Ishikawa (cell line): ENCODE measurements at regions not wholly inside any gene's neighbourhood (a gene's known extent, or its start where the extent isn't known, plus 50 kb on each side); places are given as distances from the start of the nearest gene placed in this dataset.

Experiments
- CEBPB ChIP-seq: IDR thresholded peaks from 2 replicates; pipeline ENCODE4 v1.6.1; 2012
- CREB1 ChIP-seq: IDR thresholded peaks from 2 replicates; pipeline ENCODE4 v1.6.1; 2012; ENCODE audit warnings: low read depth
- EGR1 ChIP-seq: IDR thresholded peaks from 2 replicates; pipeline ENCODE4 v1.6.1; 2012
- EP300 ChIP-seq: IDR thresholded peaks from 2 replicates; pipeline ENCODE4 v1.6.1; 2012; ENCODE audit warnings: borderline replicate concordance
- FOXM1 ChIP-seq: IDR thresholded peaks from 2 replicates; pipeline ENCODE4 v1.6.1; 2012; ENCODE audit warnings: low read depth, borderline replicate concordance
- MAX ChIP-seq: IDR thresholded peaks from 2 replicates; pipeline ENCODE4 v1.6.1; 2012
- NFIC ChIP-seq: IDR thresholded peaks from 2 replicates; pipeline ENCODE4 v1.6.1; 2012
- RAD21 ChIP-seq: IDR thresholded peaks from 2 replicates; pipeline ENCODE4 v1.6.1; 2012; ENCODE audit warnings: low read depth
- TAF1 ChIP-seq: IDR thresholded peaks from 2 replicates; pipeline ENCODE4 v1.6.1; 2012; ENCODE audit warnings: low read depth, mild to moderate bottlenecking
- TCF12 ChIP-seq: IDR thresholded peaks from 2 replicates; pipeline ENCODE4 v1.6.1; 2012; ENCODE audit warnings: low read depth
- TEAD4 ChIP-seq: IDR thresholded peaks from 2 replicates; pipeline ENCODE4 v1.6.1; 2012
- YY1 ChIP-seq: IDR thresholded peaks from 2 replicates; pipeline ENCODE4 v1.6.1; 2012; ENCODE audit warnings: low read depth
- ZBTB7A ChIP-seq: IDR thresholded peaks from 2 replicates; pipeline ENCODE4 v1.6.1; 2012; ENCODE audit warnings: low read depth
- TF ChIP-seq, protein P1 (sequence below): IDR thresholded peaks from 2 replicates; pipeline ENCODE4 v1.6.1; 2012
- TF ChIP-seq, protein P2 (sequence below): IDR thresholded peaks from 2 replicates; pipeline ENCODE4 v1.6.1; 2012; ENCODE audit warnings: low read depth, mild to moderate bottlenecking

- TF ChIP-seq ZBTB7A: no peak
- no peak for TF ChIP-seq TAF1
- no peak for TF ChIP-seq MAX
- TF ChIP-seq EGR1: no peak
- TF ChIP-seq, protein P1, sequence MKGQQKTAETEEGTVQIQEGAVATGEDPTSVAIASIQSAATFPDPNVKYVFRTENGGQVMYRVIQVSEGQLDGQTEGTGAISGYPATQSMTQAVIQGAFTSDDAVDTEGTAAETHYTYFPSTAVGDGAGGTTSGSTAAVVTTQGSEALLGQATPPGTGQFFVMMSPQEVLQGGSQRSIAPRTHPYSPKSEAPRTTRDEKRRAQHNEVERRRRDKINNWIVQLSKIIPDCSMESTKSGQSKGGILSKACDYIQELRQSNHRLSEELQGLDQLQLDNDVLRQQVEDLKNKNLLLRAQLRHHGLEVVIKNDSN: no peak
- TF ChIP-seq FOXM1: no peak
- no peak for TF ChIP-seq CREB1
- no peak for TF ChIP-seq NFIC
- TF ChIP-seq RAD21: no peak
- TF ChIP-seq CEBPB: no peak
- TF ChIP-seq YY1: no peak
- TF ChIP-seq TEAD4: no peak
- TF ChIP-seq, protein P2, sequence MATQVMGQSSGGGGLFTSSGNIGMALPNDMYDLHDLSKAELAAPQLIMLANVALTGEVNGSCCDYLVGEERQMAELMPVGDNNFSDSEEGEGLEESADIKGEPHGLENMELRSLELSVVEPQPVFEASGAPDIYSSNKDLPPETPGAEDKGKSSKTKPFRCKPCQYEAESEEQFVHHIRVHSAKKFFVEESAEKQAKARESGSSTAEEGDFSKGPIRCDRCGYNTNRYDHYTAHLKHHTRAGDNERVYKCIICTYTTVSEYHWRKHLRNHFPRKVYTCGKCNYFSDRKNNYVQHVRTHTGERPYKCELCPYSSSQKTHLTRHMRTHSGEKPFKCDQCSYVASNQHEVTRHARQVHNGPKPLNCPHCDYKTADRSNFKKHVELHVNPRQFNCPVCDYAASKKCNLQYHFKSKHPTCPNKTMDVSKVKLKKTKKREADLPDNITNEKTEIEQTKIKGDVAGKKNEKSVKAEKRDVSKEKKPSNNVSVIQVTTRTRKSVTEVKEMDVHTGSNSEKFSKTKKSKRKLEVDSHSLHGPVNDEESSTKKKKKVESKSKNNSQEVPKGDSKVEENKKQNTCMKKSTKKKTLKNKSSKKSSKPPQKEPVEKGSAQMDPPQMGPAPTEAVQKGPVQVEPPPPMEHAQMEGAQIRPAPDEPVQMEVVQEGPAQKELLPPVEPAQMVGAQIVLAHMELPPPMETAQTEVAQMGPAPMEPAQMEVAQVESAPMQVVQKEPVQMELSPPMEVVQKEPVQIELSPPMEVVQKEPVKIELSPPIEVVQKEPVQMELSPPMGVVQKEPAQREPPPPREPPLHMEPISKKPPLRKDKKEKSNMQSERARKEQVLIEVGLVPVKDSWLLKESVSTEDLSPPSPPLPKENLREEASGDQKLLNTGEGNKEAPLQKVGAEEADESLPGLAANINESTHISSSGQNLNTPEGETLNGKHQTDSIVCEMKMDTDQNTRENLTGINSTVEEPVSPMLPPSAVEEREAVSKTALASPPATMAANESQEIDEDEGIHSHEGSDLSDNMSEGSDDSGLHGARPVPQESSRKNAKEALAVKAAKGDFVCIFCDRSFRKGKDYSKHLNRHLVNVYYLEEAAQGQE: no peak
- TF ChIP-seq TCF12: no peak
- TF ChIP-seq EP300: no peak
These were observed 196.9 kb upstream of the BTG1 start for GRCh38 chr12:92342574-92342973.

DNA sequence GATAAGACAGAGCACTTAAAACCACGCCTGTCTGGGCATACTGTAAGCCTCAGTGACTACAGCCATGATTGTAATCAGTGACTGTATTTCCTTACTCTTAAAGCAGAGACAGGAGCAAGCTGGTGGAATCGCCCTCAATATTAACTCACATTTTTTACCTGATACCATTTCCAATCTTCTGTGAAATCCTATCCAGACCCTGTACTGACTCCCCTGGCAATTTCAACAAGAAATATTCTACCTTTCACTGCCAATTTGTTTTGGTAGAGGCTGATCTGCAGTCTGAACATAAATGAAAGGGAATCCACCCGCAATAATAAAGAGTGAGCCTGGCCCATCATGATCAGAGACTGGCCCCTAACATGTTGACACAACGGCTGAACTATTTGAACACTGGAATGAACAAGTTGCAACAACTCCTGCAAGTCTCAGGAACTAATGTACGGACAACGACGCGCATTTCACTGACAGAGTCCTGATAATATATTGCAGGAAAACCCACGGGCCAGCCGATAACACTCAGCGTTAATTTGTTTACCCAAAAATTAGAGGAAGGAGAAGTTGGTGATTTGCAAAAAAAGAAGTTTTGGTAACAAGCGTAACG lies 195.5 kb upstream of the BTG1 start:
- no peak for TF ChIP-seq CEBPB
- no peak for TF ChIP-seq RAD21
- no peak for TF ChIP-seq EGR1
- no peak for TF ChIP-seq TEAD4
- no peak for TF ChIP-seq TCF12
- TF ChIP-seq YY1: no peak
- TF ChIP-seq CREB1: no peak
- no peak for TF ChIP-seq EP300
- no peak for TF ChIP-seq MAX
- TF ChIP-seq TAF1: no peak
- TF ChIP-seq, protein P2: no peak
- TF ChIP-seq FOXM1: no peak
- no peak for TF ChIP-seq ZBTB7A
- no peak for TF ChIP-seq NFIC
- TF ChIP-seq, protein P1: no peak

- no peak for TF ChIP-seq NFIC
- TF ChIP-seq ZBTB7A: no peak
- no peak for TF ChIP-seq CEBPB
- no peak for TF ChIP-seq CREB1
- TF ChIP-seq, protein P1: no peak
- TF ChIP-seq, protein P2: no peak
- no peak for TF ChIP-seq FOXM1
- no peak for TF ChIP-seq TCF12
- no peak for TF ChIP-seq EP300
- TF ChIP-seq TAF1: no peak
- no peak for TF ChIP-seq RAD21
- no peak for TF ChIP-seq EGR1
- no peak for TF ChIP-seq MAX
- TF ChIP-seq TEAD4: no peak
- no peak for TF ChIP-seq YY1
These were observed 194.9 kb upstream of the BTG1 start for GRCh38 chr12:92340441-92341064.
